Nephron (organoid): ENCODE measurements at regions not wholly inside any gene's neighbourhood (a gene's known extent, or its start where the extent isn't known, plus 50 kb on each side); places are given as distances from the start of the nearest gene placed in this dataset.
A peak's percentile ranks its signal among the peaks of the same experiment; 100 is the strongest.
"Not testable (repeated sequence)": the region's sequence is repeated elsewhere in the genome, so short reads cannot be mapped to it uniquely, and the experiment has no call there.

ENCODE experiments used
- H3K27ac Mint-ChIP-seq, 3 experiments: 2 replicates each; pipeline ENCODE4 v1.8.0; 2020; ENCODE audit warnings: mixed read lengths in 3 of 3, mild to moderate bottlenecking in 2 of 3, moderate library complexity in 1 of 3
- H3K27me3 Mint-ChIP-seq: 2 replicates; pipeline ENCODE4 v1.8.0; 2021; ENCODE audit warnings: low read depth, mild to moderate bottlenecking, moderate library complexity, mixed read lengths
- H3K36me3 Mint-ChIP-seq: 2 replicates; pipeline ENCODE4 v1.8.0; 2020; ENCODE audit warnings: low read depth, mixed read lengths
- H3K4me1 Mint-ChIP-seq: 2 replicates; pipeline ENCODE4 v1.8.0; 2020; ENCODE audit warnings: mixed read lengths
- H3K4me3 Mint-ChIP-seq, 3 experiments: 2 replicates each; pipeline ENCODE4 v1.8.0; 2020; ENCODE audit warnings: mild to moderate bottlenecking in 3 of 3, mixed read lengths in 3 of 3, moderate library complexity in 2 of 3
- H3K9me3 Mint-ChIP-seq: 2 replicates; pipeline ENCODE4 v1.8.0; 2020; ENCODE audit warnings: mixed read lengths
- CTCF ChIP-seq, 3 experiments: fragments of 200-600 bp; sonication (generic); IDR thresholded peaks; one replicate each; pipeline ENCODE4 v1.5.0; 2021; ENCODE audit warnings: antibody characterized with exemption in 3 of 3; ENCODE audit not compliant: unreplicated experiment in 3 of 3

- no peak for TF ChIP-seq CTCF (IDR thresholded peaks at IDR 0.05; ENCODE audit: unreplicated experiment in 3 of 3)
- no peaks in the 10 kb centered on the region for H3K9me3 Mint-ChIP-seq
- H3K4me1 Mint-ChIP-seq = peaks cover 6% of the 10 kb centered on the region
- no peak overlapping the region for H3K27ac Mint-ChIP-seq
- no peaks in the 10 kb centered on the region for H3K27me3 Mint-ChIP-seq
- no peaks in the 10 kb centered on the region for H3K36me3 Mint-ChIP-seq
- no peak overlapping the region for H3K4me3 Mint-ChIP-seq
Measured at GRCh38 chr13:58318495-58319167, 687.1 kb downstream of the PCDH17 start.

GRCh38 chr13:58324161-58324560, 692.6 kb downstream of the PCDH17 start:
- Mint-ChIP-seq H3K27ac (no peak overlapping the region), H3K4me1 (no peaks in the 10 kb centered on the region), H3K27me3 (no peaks in the 10 kb centered on the region), H3K9me3 (no peaks in the 10 kb centered on the region), H3K36me3 (no peaks in the 10 kb centered on the region), H3K4me3 (no peak overlapping the region)
- no peak for TF ChIP-seq CTCF (IDR thresholded peaks at IDR 0.05; ENCODE audit: unreplicated experiment in 3 of 3)

- Mint-ChIP-seq H3K4me3 (no peak overlapping the region), H3K4me1 (no peaks in the 10 kb centered on the region), H3K9me3 (no peaks in the 10 kb centered on the region), H3K27ac (no peak overlapping the region), H3K36me3 (no peaks in the 10 kb centered on the region), H3K27me3 (no peaks in the 10 kb centered on the region)
- no peak for TF ChIP-seq CTCF (IDR thresholded peaks at IDR 0.05; ENCODE audit: unreplicated experiment in 3 of 3)
Measured at GRCh38 chr13:58329746-58330145, 698.2 kb downstream of the PCDH17 start.

- H3K9me3 Mint-ChIP-seq = peaks cover 6% of the 10 kb centered on the region
- H3K27ac Mint-ChIP-seq = peak overlapping the region in 1 of 3 experiments; percentile 43
- no peak overlapping the region for H3K4me3 Mint-ChIP-seq
- no peaks in the 10 kb centered on the region for H3K36me3 Mint-ChIP-seq
- H3K4me1 Mint-ChIP-seq = no peaks in the 10 kb centered on the region
- H3K27me3 Mint-ChIP-seq = no peaks in the 10 kb centered on the region
- no peak for TF ChIP-seq CTCF (IDR thresholded peaks at IDR 0.05; ENCODE audit: unreplicated experiment in 3 of 3)
Measured at GRCh38 chr13:58340895-58341294, 709.4 kb downstream of the PCDH17 start.

GRCh38 chr13:58341318-58341717, 709.8 kb downstream of the PCDH17 start:
- TF ChIP-seq CTCF (IDR thresholded peaks at IDR 0.05; ENCODE audit: unreplicated experiment in 3 of 3) = no peak
- Mint-ChIP-seq H3K36me3 (no peaks in the 10 kb centered on the region), H3K4me1 (no peaks in the 10 kb centered on the region), H3K27me3 (no peaks in the 10 kb centered on the region), H3K9me3 (peaks cover 6% of the 10 kb centered on the region), H3K4me3 (no peak overlapping the region), H3K27ac (no peak overlapping the region)

- Mint-ChIP-seq H3K4me1 (no peaks in the 10 kb centered on the region), H3K9me3 (peaks cover 4% of the 10 kb centered on the region), H3K27me3 (no peaks in the 10 kb centered on the region), H3K4me3 (no peak overlapping the region), H3K27ac (no peak overlapping the region), H3K36me3 (no peaks in the 10 kb centered on the region)
- TF ChIP-seq CTCF (IDR thresholded peaks at IDR 0.05; ENCODE audit: unreplicated experiment in 3 of 3) = no peak
Measured at GRCh38 chr13:58343076-58343475, 711.5 kb downstream of the PCDH17 start.

GRCh38 chr13:58352100-58352499, 720.6 kb downstream of the PCDH17 start:
- not testable (repeated sequence) for H3K4me3 Mint-ChIP-seq, H3K4me1 Mint-ChIP-seq, H3K27ac Mint-ChIP-seq, H3K36me3 Mint-ChIP-seq, H3K27me3 Mint-ChIP-seq
- H3K9me3 Mint-ChIP-seq = peaks cover 31% of the 10 kb centered on the region
